ENCODE measurements at regions not wholly inside any gene's neighbourhood (a gene's known extent, or its start where the extent isn't known, plus 50 kb on each side); places are given as distances from the start of the nearest gene placed in this dataset.

DNA sequence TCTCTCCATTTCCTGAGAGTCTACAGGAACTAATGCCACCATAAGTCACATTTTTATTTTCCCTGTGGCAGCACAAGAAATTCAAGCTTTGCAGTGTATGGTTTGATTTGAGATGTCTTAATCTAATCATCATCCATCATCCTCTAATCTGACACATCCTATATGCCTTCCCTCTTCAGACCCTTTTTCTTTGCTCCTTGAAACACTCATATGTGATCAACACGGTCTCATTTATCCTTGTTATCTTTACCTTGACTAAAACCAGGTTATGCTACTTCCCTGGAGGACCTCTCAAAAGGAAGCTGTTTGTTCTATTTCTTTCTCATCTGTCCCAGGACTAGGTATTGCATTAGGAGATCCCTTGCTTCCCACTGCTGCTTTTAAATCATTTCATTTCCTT is 146.9 kb upstream of the MRPS30 start:
- TF ChIP-seq, protein P1, sequence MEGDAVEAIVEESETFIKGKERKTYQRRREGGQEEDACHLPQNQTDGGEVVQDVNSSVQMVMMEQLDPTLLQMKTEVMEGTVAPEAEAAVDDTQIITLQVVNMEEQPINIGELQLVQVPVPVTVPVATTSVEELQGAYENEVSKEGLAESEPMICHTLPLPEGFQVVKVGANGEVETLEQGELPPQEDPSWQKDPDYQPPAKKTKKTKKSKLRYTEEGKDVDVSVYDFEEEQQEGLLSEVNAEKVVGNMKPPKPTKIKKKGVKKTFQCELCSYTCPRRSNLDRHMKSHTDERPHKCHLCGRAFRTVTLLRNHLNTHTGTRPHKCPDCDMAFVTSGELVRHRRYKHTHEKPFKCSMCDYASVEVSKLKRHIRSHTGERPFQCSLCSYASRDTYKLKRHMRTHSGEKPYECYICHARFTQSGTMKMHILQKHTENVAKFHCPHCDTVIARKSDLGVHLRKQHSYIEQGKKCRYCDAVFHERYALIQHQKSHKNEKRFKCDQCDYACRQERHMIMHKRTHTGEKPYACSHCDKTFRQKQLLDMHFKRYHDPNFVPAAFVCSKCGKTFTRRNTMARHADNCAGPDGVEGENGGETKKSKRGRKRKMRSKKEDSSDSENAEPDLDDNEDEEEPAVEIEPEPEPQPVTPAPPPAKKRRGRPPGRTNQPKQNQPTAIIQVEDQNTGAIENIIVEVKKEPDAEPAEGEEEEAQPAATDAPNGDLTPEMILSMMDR (conservative IDR thresholded peaks at IDR 0.05; ENCODE audit: low read depth, low read length) = no peak
- no peak for TF ChIP-seq EZH2 (IDR thresholded peaks at IDR 0.05; ENCODE audit: low read length, unreplicated experiment)
